PC-3 (cell line): ENCODE measurements at regions not wholly inside any gene's neighbourhood (a gene's known extent, or its start where the extent isn't known, plus 50 kb on each side); places are given as distances from the start of the nearest gene placed in this dataset.

Experiments
- CTCF ChIP-seq: fragments of 300-600 bp; sonication (generic); conservative IDR thresholded peaks from 2 replicates; pipeline ENCODE4 v1.5.1; 2017; ENCODE audit warnings: antibody characterized with exemption, low read depth, mild to moderate bottlenecking, low read length
- EZH2 ChIP-seq: fragments of 300-600 bp; sonication (generic); IDR thresholded peaks from one replicate; pipeline ENCODE4 v1.6.1; 2017; ENCODE audit warnings: antibody characterized with exemption, mild to moderate bottlenecking, low read length; ENCODE audit not compliant: unreplicated experiment
- EZH2phosphoT487 ChIP-seq: fragments of 300-600 bp; sonication (generic); IDR thresholded peaks from 2 replicates; pipeline ENCODE4 v1.6.1; 2018; ENCODE audit warnings: mild to moderate bottlenecking, antibody characterized with exemption, low read length, borderline replicate concordance

GRCh38 chr6:114564302-114564933 lies 221.6 kb upstream of the HS3ST5 start:
- TF ChIP-seq CTCF (no peak), EZH2 (no peak), EZH2phosphoT487 (no peak)
